ENCODE measurements at regions not wholly inside any gene's neighbourhood (a gene's known extent, or its start where the extent isn't known, plus 50 kb on each side); places are given as distances from the start of the nearest gene placed in this dataset.

DNA sequence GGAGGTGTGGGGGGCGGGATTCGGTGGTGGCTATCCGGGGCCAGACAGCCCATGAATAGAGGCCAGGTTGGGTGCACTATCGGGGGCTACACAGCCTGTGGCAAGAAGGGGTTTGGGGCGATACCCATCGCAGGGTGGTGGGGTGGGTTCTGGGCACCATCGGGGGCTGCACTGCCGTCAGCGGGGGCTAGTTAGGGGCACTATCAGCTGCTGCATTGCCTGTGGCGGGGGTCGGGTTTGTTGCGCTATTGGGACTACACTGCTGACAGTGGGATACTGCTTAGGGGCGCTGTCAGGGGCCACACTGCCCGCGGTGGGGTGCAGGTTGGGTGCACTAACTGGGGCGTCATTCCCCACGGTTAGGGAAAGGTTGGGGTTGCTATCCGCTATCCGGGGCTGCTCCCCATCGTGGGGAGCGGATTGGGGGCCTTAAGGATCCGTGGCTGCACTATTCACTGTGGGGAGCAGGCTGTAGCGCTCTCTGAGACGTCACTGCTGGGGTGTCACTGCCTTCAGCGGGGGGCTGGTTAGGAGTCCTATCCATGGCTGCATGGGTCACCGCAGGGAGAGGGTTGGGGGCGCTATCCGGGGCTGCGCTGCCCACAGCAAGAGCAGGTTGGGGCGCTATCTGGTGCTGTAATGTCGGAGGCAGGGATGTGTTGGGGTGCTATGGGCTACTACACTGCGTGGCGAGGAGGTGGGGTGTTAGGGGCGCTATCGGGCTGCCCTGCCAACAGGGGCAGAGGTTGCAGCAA lies 76.5 kb upstream of the SLC35G4 start:
- no peak overlapping the region for H3K27ac ChIP-seq
- TF ChIP-seq ZFX (IDR thresholded peaks at IDR 0.05): no peak
- TF ChIP-seq, protein P1, sequence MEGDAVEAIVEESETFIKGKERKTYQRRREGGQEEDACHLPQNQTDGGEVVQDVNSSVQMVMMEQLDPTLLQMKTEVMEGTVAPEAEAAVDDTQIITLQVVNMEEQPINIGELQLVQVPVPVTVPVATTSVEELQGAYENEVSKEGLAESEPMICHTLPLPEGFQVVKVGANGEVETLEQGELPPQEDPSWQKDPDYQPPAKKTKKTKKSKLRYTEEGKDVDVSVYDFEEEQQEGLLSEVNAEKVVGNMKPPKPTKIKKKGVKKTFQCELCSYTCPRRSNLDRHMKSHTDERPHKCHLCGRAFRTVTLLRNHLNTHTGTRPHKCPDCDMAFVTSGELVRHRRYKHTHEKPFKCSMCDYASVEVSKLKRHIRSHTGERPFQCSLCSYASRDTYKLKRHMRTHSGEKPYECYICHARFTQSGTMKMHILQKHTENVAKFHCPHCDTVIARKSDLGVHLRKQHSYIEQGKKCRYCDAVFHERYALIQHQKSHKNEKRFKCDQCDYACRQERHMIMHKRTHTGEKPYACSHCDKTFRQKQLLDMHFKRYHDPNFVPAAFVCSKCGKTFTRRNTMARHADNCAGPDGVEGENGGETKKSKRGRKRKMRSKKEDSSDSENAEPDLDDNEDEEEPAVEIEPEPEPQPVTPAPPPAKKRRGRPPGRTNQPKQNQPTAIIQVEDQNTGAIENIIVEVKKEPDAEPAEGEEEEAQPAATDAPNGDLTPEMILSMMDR (conservative IDR thresholded peaks at IDR 0.05): no peak

- H3K27ac ChIP-seq: no peak overlapping the region
- TF ChIP-seq, protein P1 (conservative IDR thresholded peaks at IDR 0.05): no peak
- no peak for TF ChIP-seq ZFX (IDR thresholded peaks at IDR 0.05)
Observed at GRCh38 chr18:11529081-11529480, 80.3 kb upstream of the SLC35G4 start.

DNA sequence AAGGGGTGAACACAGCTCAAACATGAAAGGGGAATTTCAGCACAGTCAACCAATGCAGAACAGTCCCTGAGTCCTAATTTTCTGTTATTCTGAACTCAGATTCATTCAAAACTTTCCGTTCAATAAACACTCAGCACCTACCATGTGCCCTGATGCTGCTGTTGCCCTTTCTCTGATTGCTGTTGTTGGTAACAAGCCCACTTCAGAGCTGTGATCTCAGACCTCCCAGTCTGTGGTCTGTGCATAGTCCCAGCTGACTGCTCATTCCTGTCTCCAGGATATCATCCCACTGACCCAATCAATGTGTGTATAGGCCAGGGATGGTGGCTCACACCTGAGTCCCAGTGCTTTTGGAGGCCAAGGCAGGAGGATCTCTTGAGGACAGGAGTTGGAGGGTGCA lies 82.7 kb upstream of the SLC35G4 start:
- H3K27ac ChIP-seq: no peak overlapping the region
- TF ChIP-seq, protein P1 (conservative IDR thresholded peaks at IDR 0.05): no peak
- no peak for TF ChIP-seq ZFX (IDR thresholded peaks at IDR 0.05)

- TF ChIP-seq, protein P1 (conservative IDR thresholded peaks at IDR 0.05): no peak
- no peak for TF ChIP-seq ZFX (IDR thresholded peaks at IDR 0.05)
- H3K27ac ChIP-seq: no peak overlapping the region
Observed at GRCh38 chr18:11523804-11524203, 85.6 kb upstream of the SLC35G4 start.

- H3K27ac ChIP-seq: no peak overlapping the region
- TF ChIP-seq, protein P1 (conservative IDR thresholded peaks at IDR 0.05): no peak
- no peak for TF ChIP-seq ZFX (IDR thresholded peaks at IDR 0.05)
Observed at GRCh38 chr18:11522992-11523391, 86.4 kb upstream of the SLC35G4 start.

- no peak for TF ChIP-seq ZFX (IDR thresholded peaks at IDR 0.05)
- TF ChIP-seq, protein P1 (conservative IDR thresholded peaks at IDR 0.05): no peak
- H3K27ac ChIP-seq: no peak overlapping the region
Observed at GRCh38 chr18:11521853-11522252, 87.5 kb upstream of the SLC35G4 start.

DNA sequence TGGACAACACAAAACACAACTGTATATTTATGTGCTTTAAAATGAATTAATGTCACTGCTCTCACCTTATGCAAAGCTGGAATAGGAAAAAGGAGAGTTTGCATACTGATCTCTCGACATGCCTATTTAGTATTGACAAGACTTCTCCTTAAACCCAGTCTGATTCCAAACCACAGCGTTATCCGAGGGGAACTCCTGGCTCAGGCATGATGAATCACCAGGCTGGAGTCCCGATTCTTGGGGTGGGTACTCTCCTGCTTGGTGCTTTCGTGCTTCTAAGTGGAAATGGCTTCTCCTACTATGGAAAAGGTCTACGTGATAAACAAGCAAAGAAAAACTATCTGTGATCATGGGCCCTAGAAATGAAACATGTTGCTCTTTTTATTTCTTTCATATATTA lies 88.9 kb upstream of the SLC35G4 start:
- H3K27ac ChIP-seq: no peak overlapping the region
- TF ChIP-seq ZFX (IDR thresholded peaks at IDR 0.05): no peak
- TF ChIP-seq, protein P1 (conservative IDR thresholded peaks at IDR 0.05): no peak
